A549 (cell line): ENCODE measurements at regions not wholly inside any gene's neighbourhood (a gene's known extent, or its start where the extent isn't known, plus 50 kb on each side); places are given as distances from the start of the nearest gene placed in this dataset.

Experiments used
- ATAC-seq, 2 experiments: fragments of 200-7000 bp in 1 of 2; fragments of >200 bp in 1 of 2; cut with Nextera tagmentation in 1 of 2; cut with Tn5 transposase in 1 of 2; 3 replicates each; pipeline versions ENCODE4 v1.8.0 to v1.9.1; 2018 to 2020; ENCODE audit warnings: mild to moderate bottlenecking in 1 of 2, moderate library complexity in 1 of 2
- CTCF ChIA-PET: fragments of 300-600 bp; sonication (Branson Sonifier 250); formaldehyde crosslinking; extraction: SDS; loops from one replicate; lab custom pipeline; 2021; ENCODE audit warnings: antibody characterized with exemption, inconsistent platforms; lab: Yijun Ruan, JAX
- POLR2A ChIA-PET: fragments of 350-600 bp; formaldehyde crosslinking; extraction: SDS; loops from one replicate; lab custom pipeline; 2021; ENCODE audit warnings: antibody characterized with exemption, inconsistent platforms; lab: Yijun Ruan, JAX
- DNase-seq, 2 experiments: peaks; one replicate each; pipeline versions ENCODE4 v3.0.0 to v3.0.0-alpha.2; 2011 to 2016; ENCODE audit warnings: low read depth in 1 of 2, low spot score in 1 of 2
- FAIRE-seq: peaks from 2 replicates; lab custom pipeline; 2011; peaks lifted over from hg19 to GRCh38; lab: Jason Lieb, UNC
- H3K27ac ChIP-seq, 2 experiments: fragments of >200 bp; sonication (Bioruptor Twin); formaldehyde crosslinking; 3 replicates each; pipeline ENCODE4 v1.5.1; 2016 to 2017
- H3K4me1 ChIP-seq: fragments of >200 bp; sonication (Bioruptor Twin); formaldehyde crosslinking; 3 replicates; pipeline ENCODE4 v1.6.1; 2016
- H3K4me2 ChIP-seq: fragments of >200 bp; sonication (Bioruptor Twin); formaldehyde crosslinking; 3 replicates; pipeline ENCODE4 v1.6.1; 2016
- H3K4me3 ChIP-seq: fragments of >200 bp; sonication (Bioruptor Twin); formaldehyde crosslinking; 3 replicates; pipeline ENCODE4 v1.5.1; 2016
- H3K9me3 ChIP-seq: fragments of >200 bp; sonication (Bioruptor Twin); formaldehyde crosslinking; 3 replicates; pipeline ENCODE4 v1.6.1; 2016
- BHLHE40 ChIP-seq: IDR thresholded peaks from 2 replicates; pipeline ENCODE4 v1.6.1; 2012; ENCODE audit warnings: low read depth, low read length, inconsistent platforms
- CBX2 ChIP-seq: fragments of 200-600 bp; sonication (generic); IDR thresholded peaks from 2 replicates; pipeline ENCODE4 v1.6.1; 2016; ENCODE audit warnings: low read depth, mild to moderate bottlenecking, borderline replicate concordance
- CHD2 ChIP-seq: fragments of 150-350 bp; IDR thresholded peaks from 2 replicates; pipeline ENCODE4 v1.6.1; 2014; ENCODE audit warnings: low read length; ENCODE audit not compliant: partially characterized antibody
- EHF ChIP-seq: fragments of 250-450 bp; sonication (Bioruptor Pico); IDR thresholded peaks from 2 replicates; pipeline ENCODE4 v1.5.0; 2020; ENCODE audit warnings: mild to moderate bottlenecking
- FOSL2 ChIP-seq, 2 experiments: fragments of 450-650 bp in 1 of 2; fragments of >200 bp in 1 of 2; sonication (Bioruptor Twin) in 1 of 2; formaldehyde crosslinking; IDR thresholded peaks; 2 replicates each; pipeline versions ENCODE4 v1.5.0 to v1.6.1; 2016 to 2020; ENCODE audit warnings: mild to moderate bottlenecking in 1 of 2, moderate library complexity in 1 of 2
- HOXB13 ChIP-seq: fragments of 250-450 bp; sonication (Bioruptor Pico); IDR thresholded peaks from 2 replicates; pipeline ENCODE4 v1.5.0; 2020; ENCODE audit warnings: low read depth, mild to moderate bottlenecking, moderate library complexity
- JUN ChIP-seq, 2 experiments: fragments of >200 bp; sonication (Bioruptor Twin); formaldehyde crosslinking; IDR thresholded peaks; 2 replicates in 1 of 2; 3 replicates in 1 of 2; pipeline ENCODE4 v1.6.1; 2016 to 2017
- KDM5A ChIP-seq: fragments of 200-600 bp; sonication (generic); IDR thresholded peaks from 2 replicates; pipeline ENCODE4 v1.6.1; 2016; ENCODE audit warnings: antibody characterized with exemption, mild to moderate bottlenecking
- MYC ChIP-seq: IDR thresholded peaks from 2 replicates; pipeline ENCODE4 v1.6.1; 2012; ENCODE audit warnings: mild to moderate bottlenecking, inconsistent platforms, low read length, improper control_type of control experiment, borderline replicate concordance
- NR3C1 ChIP-seq: fragments of >200 bp; sonication (Bioruptor Twin); formaldehyde crosslinking; IDR thresholded peaks from 3 replicates; pipeline ENCODE4 v1.6.1; 2017
- POLR2A ChIP-seq: IDR thresholded peaks from 2 replicates; pipeline ENCODE4 v1.6.1; 2012; ENCODE audit warnings: mild to moderate bottlenecking, low read length
- POLR2AphosphoS2 ChIP-seq: conservative IDR thresholded peaks from 2 replicates; pipeline ENCODE4 v1.6.1; 2012; ENCODE audit warnings: low read length, improper control_type of control experiment, inconsistent platforms
- RFX5 ChIP-seq: fragments of 450-650 bp; IDR thresholded peaks from 2 replicates; pipeline ENCODE4 v1.7.1; 2014; ENCODE audit warnings: antibody characterized with exemption, mild to moderate bottlenecking, moderate library complexity
- SMC3 ChIP-seq: fragments of >200 bp; sonication (Bioruptor Twin); formaldehyde crosslinking; IDR thresholded peaks from 3 replicates; pipeline ENCODE4 v1.6.1; 2018; ENCODE audit warnings: inconsistent platforms
- SREBF2 ChIP-seq: fragments of 450-650 bp; IDR thresholded peaks from 2 replicates; pipeline ENCODE4 v1.6.1; 2014; ENCODE audit warnings: mild to moderate bottlenecking, moderate library complexity
- TFCP2L1 ChIP-seq: fragments of 250-450 bp; sonication (Bioruptor Pico); IDR thresholded peaks from 2 replicates; pipeline ENCODE4 v1.5.0; 2021; ENCODE audit warnings: mild to moderate bottlenecking
- ZC3H11A ChIP-seq: fragments of 450-650 bp; IDR thresholded peaks from 2 replicates; pipeline ENCODE4 v1.6.1; 2014; ENCODE audit warnings: antibody characterized with exemption, mild to moderate bottlenecking
- ZFP36 ChIP-seq: fragments of 450-650 bp; IDR thresholded peaks from 2 replicates; pipeline ENCODE4 v1.6.1; 2014; ENCODE audit warnings: borderline replicate concordance; ENCODE audit not compliant: partially characterized antibody
- ZNF302 ChIP-seq: fragments of 250-450 bp; sonication (Bioruptor Pico); IDR thresholded peaks from 2 replicates; pipeline ENCODE4 v1.9.0; 2021; ENCODE audit warnings: inconsistent platforms, mild to moderate bottlenecking, moderate library complexity
- WGBS: methylation state at CpG from one replicate; pipeline ENCODE4 v1.1.6; 2017; ENCODE audit errors: missing lambda C conversion rate; 5-methylcytosine and 5-hydroxymethylcytosine counted together
- TF ChIP-seq, protein P1 (sequence below): fragments of 250-450 bp; sonication (Bioruptor Pico); IDR thresholded peaks from 2 replicates; pipeline ENCODE4 v1.5.0; 2021; ENCODE audit warnings: mild to moderate bottlenecking, moderate library complexity, borderline replicate concordance
- TF ChIP-seq, protein P2 (sequence below): IDR thresholded peaks from 2 replicates; pipeline ENCODE4 v1.6.1; 2012
- TF ChIP-seq, protein P3 (sequence below): fragments of >200 bp; sonication (Bioruptor Twin); formaldehyde crosslinking; IDR thresholded peaks from 2 replicates; pipeline ENCODE4 v1.6.1; 2016
- TF ChIP-seq, protein P4 (sequence below): fragments of 150-350 bp; IDR thresholded peaks from 2 replicates; pipeline ENCODE4 v1.6.1; 2014; ENCODE audit warnings: low read depth, mild to moderate bottlenecking, low read length
- TF ChIP-seq, protein P5 (sequence below): IDR thresholded peaks from 2 replicates; pipeline ENCODE4 v1.6.1; 2012
- TF ChIP-seq, protein P6 (sequence below): fragments of >200 bp; sonication (Bioruptor Twin); formaldehyde crosslinking; IDR thresholded peaks from 3 replicates; pipeline ENCODE4 v1.6.1; 2016

DNA sequence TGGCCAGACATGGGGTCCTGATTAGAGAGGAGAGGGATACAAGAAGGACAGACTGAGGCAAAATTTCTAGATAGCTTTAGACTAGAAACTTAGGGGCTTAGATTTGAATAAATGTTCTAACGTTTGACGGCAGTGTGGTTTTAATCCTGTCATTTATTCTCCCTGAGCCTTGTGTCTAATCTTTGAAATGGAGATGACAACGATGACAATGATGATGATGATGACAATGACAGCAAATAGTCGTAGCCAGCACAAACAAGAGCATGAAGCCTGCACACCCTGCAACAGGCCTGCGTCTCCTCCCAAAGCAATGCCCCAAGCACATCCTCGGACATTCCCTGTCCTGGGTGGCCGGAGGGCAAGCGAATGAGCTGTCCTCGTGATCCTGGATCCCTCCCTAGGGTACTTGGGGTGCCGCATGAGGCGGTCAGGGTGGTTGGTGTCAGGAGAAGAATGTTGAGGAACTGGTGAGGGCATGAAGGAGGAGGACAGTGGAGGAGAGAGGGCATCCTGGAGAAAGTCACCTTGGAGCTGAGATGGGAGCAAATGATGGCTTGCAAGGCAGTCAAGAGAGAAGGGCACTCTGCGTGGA is 502.1 kb upstream of the B3GAT1 start:
- ChIA-PET POLR2A (no interaction called here), CTCF (no interaction called here)
- H3K4me3 ChIP-seq = no peak overlapping the region
- ATAC-seq (no peak), FAIRE-seq (no peak), DNase-seq (no peak)
- H3K4me2 ChIP-seq = no peak overlapping the region
- H3K9me3 ChIP-seq = no peaks in the 10 kb centered on the region
- 26% methylated on average over 12 of the region's 12 CpGs for WGBS
- H3K27ac ChIP-seq = no peak overlapping the region
- no peak for TF ChIP-seq POLR2A
- TF ChIP-seq FOSL2 (IDR thresholded peaks at IDR 0.05) = no peak
- TF ChIP-seq FOSL2 (CRISPR knock-in tag; IDR thresholded peaks at IDR 0.05) = no peak
- TF ChIP-seq POLR2AphosphoS2 = no peak
- no peak for TF ChIP-seq ZFP36
- TF ChIP-seq, protein P1, sequence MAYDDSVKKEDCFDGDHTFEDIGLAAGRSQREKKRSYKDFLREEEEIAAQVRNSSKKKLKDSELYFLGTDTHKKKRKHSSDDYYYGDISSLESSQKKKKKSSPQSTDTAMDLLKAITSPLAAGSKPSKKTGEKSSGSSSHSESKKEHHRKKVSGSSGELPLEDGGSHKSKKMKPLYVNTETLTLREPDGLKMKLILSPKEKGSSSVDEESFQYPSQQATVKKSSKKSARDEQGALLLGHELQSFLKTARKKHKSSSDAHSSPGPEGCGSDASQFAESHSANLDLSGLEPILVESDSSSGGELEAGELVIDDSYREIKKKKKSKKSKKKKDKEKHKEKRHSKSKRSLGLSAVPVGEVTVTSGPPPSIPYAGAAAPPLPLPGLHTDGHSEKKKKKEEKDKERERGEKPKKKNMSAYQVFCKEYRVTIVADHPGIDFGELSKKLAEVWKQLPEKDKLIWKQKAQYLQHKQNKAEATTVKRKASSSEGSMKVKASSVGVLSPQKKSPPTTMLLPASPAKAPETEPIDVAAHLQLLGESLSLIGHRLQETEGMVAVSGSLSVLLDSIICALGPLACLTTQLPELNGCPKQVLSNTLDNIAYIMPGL = no peak
- no peak for TF ChIP-seq EHF (CRISPR knock-in tag)
- TF ChIP-seq MYC = no peak
- no peak for TF ChIP-seq RFX5
- no peak for TF ChIP-seq TFCP2L1 (CRISPR knock-in tag)
- TF ChIP-seq, protein P2, sequence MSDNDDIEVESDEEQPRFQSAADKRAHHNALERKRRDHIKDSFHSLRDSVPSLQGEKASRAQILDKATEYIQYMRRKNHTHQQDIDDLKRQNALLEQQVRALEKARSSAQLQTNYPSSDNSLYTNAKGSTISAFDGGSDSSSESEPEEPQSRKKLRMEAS = no peak
- TF ChIP-seq, protein P3, sequence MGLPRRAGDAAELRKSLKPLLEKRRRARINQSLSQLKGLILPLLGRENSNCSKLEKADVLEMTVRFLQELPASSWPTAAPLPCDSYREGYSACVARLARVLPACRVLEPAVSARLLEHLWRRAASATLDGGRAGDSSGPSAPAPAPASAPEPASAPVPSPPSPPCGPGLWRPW = no peak
- TF ChIP-seq, protein P4, sequence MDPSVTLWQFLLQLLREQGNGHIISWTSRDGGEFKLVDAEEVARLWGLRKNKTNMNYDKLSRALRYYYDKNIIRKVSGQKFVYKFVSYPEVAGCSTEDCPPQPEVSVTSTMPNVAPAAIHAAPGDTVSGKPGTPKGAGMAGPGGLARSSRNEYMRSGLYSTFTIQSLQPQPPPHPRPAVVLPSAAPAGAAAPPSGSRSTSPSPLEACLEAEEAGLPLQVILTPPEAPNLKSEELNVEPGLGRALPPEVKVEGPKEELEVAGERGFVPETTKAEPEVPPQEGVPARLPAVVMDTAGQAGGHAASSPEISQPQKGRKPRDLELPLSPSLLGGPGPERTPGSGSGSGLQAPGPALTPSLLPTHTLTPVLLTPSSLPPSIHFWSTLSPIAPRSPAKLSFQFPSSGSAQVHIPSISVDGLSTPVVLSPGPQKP = no peak
- TF ChIP-seq SREBF2 = no peak
- TF ChIP-seq NR3C1 = no peak
- TF ChIP-seq, protein P5, sequence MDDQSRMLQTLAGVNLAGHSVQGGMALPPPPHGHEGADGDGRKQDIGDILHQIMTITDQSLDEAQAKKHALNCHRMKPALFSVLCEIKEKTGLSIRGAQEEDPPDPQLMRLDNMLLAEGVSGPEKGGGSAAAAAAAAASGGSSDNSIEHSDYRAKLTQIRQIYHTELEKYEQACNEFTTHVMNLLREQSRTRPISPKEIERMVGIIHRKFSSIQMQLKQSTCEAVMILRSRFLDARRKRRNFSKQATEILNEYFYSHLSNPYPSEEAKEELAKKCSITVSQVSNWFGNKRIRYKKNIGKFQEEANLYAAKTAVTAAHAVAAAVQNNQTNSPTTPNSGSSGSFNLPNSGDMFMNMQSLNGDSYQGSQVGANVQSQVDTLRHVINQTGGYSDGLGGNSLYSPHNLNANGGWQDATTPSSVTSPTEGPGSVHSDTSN = no peak
- no peaks in the 10 kb centered on the region for H3K4me1 ChIP-seq

DNA sequence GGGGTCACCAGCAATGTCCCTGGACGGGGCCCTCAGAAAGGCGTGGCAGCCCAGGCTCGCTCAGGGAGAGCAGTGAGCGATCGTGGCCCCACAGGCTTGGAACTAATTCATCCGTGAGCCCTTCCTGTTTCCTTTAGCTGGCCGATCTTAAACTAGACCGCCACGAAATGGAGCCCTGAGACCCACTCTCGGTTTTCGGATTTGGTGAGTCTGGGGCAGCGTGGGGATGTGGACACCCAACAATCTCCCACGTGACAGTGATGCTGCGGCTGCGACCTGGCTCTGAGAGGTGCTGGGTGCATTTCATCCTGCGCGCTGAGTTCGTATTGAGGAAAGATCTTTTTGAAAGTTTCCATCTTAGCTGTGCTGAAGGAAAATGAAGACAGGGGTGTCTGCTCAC is 501.3 kb upstream of the B3GAT1 start:
- ATAC-seq (no peak), FAIRE-seq (no peak), DNase-seq (no peak)
- H3K4me2 ChIP-seq = no peak overlapping the region
- ChIA-PET POLR2A (no interaction called here), CTCF (no interaction called here)
- H3K4me3 ChIP-seq = no peak overlapping the region
- TF ChIP-seq CHD2 (no peak), POLR2A (no peak), ZC3H11A (no peak), JUN (IDR thresholded peaks at IDR 0.05) (no peak), MYC (no peak), KDM5A (no peak), ZNF302 (CRISPR knock-in tag) (no peak), CBX2 (no peak), SMC3 (no peak), HOXB13 (CRISPR knock-in tag) (no peak), BHLHE40 (no peak)
- TF ChIP-seq, protein P6, sequence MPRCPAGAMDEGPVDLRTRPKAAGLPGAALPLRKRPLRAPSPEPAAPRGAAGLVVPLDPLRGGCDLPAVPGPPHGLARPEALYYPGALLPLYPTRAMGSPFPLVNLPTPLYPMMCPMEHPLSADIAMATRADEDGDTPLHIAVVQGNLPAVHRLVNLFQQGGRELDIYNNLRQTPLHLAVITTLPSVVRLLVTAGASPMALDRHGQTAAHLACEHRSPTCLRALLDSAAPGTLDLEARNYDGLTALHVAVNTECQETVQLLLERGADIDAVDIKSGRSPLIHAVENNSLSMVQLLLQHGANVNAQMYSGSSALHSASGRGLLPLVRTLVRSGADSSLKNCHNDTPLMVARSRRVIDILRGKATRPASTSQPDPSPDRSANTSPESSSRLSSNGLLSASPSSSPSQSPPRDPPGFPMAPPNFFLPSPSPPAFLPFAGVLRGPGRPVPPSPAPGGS = no peak
- 30% methylated on average over 13 of the region's 18 CpGs for WGBS
- H3K27ac ChIP-seq = no peak overlapping the region
- H3K4me1 ChIP-seq = no peaks in the 10 kb centered on the region
- H3K9me3 ChIP-seq = no peaks in the 10 kb centered on the region
